ENCODE measurements at regions not wholly inside any gene's neighbourhood (a gene's known extent, or its start where the extent isn't known, plus 50 kb on each side); places are given as distances from the start of the nearest gene placed in this dataset.

GRCh38 chr7:115812794-115813193 is 217.8 kb downstream of the TFEC start:
- no peak for TF ChIP-seq POLR2A (IDR thresholded peaks at IDR 0.05; ENCODE audit: low read length)
- TF ChIP-seq GATA1 (IDR thresholded peaks at IDR 0.05; ENCODE audit: low read depth, low read length), result no peak

All from erythroblast (primary cell).